Fibroblast of mammary gland (primary cell): ENCODE measurements at regions not wholly inside any gene's neighbourhood (a gene's known extent, or its start where the extent isn't known, plus 50 kb on each side); places are given as distances from the start of the nearest gene placed in this dataset.

ENCODE experiments used
- DNase-seq: peaks from one replicate; pipeline ENCODE4 v3.0.0-alpha.2; 2010; ENCODE audit warnings: low read depth
- H3K4me3 ChIP-seq: 2 replicates; pipeline ENCODE4 v1.5.1; 2011; ENCODE audit warnings: low read depth, mild to moderate bottlenecking, low read length, moderate library complexity; ENCODE audit not compliant: control insufficient read depth
- CTCF ChIP-seq: conservative IDR thresholded peaks from 2 replicates; pipeline ENCODE4 v1.5.1; 2011; ENCODE audit warnings: low read depth, low read length, inconsistent platforms; ENCODE audit not compliant: control insufficient read depth, insufficient read depth

- TF ChIP-seq CTCF, result no peak
- no peak overlapping the region for H3K4me3 ChIP-seq
- DNase-seq, result no peak
Measured at GRCh38 chr3:79979990-79980389, 212.2 kb upstream of the ROBO1 start.

GRCh38 chr3:79976466-79976865 lies 208.7 kb upstream of the ROBO1 start:
- no peak overlapping the region for H3K4me3 ChIP-seq
- no peak for DNase-seq
- no peak for TF ChIP-seq CTCF

GRCh38 chr3:79973917-79974595 lies 206.3 kb upstream of the ROBO1 start:
- no peak for TF ChIP-seq CTCF
- H3K4me3 ChIP-seq, result no peak overlapping the region
- no peak for DNase-seq

- H3K4me3 ChIP-seq, result no peak overlapping the region
- no peak for TF ChIP-seq CTCF
- no peak for DNase-seq
Measured at GRCh38 chr3:79973482-79973881, 205.7 kb upstream of the ROBO1 start.

GRCh38 chr3:79968418-79968817 lies 200.6 kb upstream of the ROBO1 start:
- no peak for DNase-seq
- TF ChIP-seq CTCF, result no peak

GRCh38 chr3:79960594-79960993 lies 192.8 kb upstream of the ROBO1 start:
- no peak overlapping the region for H3K4me3 ChIP-seq
- DNase-seq, result no peak
- no peak for TF ChIP-seq CTCF

More at GRCh38 chr3:79968418-79968817, 200.6 kb upstream of the ROBO1 start:
- no peak overlapping the region for H3K4me3 ChIP-seq

- no peak for DNase-seq
- H3K4me3 ChIP-seq, result no peak overlapping the region
- no peak for TF ChIP-seq CTCF
Measured at GRCh38 chr3:79957066-79957465, 189.3 kb upstream of the ROBO1 start.
